ENCODE measurements at regions not wholly inside any gene's neighbourhood (a gene's known extent, or its start where the extent isn't known, plus 50 kb on each side); places are given as distances from the start of the nearest gene placed in this dataset.

DNA sequence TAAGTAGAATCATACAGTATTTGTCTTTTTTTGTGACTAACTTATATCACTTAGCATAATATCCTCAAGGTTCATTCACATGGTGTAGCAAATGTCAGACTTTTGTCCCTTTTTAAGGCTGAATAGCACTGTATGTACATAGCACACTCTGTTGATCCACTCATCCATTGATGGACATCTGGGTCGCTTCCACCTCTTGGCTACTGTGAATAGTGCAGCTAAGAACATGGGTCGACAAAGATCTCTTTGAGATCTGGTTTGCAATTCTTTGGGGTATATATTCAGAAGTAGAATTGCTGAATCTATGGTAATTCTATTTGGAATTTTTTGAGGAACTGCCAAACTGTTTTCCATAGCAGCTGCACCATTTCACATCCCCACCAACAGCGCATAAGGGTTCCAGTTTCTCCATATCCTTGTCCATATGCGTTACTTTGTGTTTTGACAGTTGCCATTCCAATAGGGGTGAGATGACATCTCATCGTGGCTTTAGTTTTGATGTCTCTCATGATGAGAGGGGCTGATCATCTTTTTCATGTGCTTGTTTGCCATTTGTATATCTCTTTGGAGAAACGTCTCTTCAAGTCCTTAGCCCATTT, 73.9 kb downstream of the GLRX5 start:
- Mint-ChIP-seq H3K4me1 (ENCODE audit: insufficient read depth, unreplicated experiment) (no peaks in the 10 kb centered on the region), H3K36me3 (ENCODE audit: insufficient read depth, unreplicated experiment) (no peaks in the 10 kb centered on the region), H3K4me3 (ENCODE audit: unreplicated experiment) (no peak overlapping the region), H3K9me3 (ENCODE audit: unreplicated experiment) (no peaks in the 10 kb centered on the region), H3K27me3 (ENCODE audit: insufficient read depth, unreplicated experiment) (peaks cover 77% of the 10 kb centered on the region), H3K27ac (ENCODE audit: low read depth, unreplicated experiment) (no peak overlapping the region)
- no TSS peak for BruUV-seq (replicated peaks)
- POLR2A ChIA-PET: no interaction called here
- DNase-seq (ENCODE audit: unreplicated experiment): no peak
- intact Hi-C loops (cut with micrococcal nuclease): loop anchor here (1.0 to 2.0 kb wide), 3 partner anchors 48 to 386 kb away; no protein-coding TSS in a partner anchor
- CTCF ChIA-PET: interaction anchor here (0.6 to 3.3 kb wide), 8 partner anchors 44 to 1140 kb away, joined by 3 to 27 read pairs (median 3); no protein-coding TSS in a partner anchor
- TF ChIP-seq, protein P1, sequence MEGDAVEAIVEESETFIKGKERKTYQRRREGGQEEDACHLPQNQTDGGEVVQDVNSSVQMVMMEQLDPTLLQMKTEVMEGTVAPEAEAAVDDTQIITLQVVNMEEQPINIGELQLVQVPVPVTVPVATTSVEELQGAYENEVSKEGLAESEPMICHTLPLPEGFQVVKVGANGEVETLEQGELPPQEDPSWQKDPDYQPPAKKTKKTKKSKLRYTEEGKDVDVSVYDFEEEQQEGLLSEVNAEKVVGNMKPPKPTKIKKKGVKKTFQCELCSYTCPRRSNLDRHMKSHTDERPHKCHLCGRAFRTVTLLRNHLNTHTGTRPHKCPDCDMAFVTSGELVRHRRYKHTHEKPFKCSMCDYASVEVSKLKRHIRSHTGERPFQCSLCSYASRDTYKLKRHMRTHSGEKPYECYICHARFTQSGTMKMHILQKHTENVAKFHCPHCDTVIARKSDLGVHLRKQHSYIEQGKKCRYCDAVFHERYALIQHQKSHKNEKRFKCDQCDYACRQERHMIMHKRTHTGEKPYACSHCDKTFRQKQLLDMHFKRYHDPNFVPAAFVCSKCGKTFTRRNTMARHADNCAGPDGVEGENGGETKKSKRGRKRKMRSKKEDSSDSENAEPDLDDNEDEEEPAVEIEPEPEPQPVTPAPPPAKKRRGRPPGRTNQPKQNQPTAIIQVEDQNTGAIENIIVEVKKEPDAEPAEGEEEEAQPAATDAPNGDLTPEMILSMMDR (IDR thresholded peaks at IDR 0.05; ENCODE audit: unreplicated experiment): no peak

DNA sequence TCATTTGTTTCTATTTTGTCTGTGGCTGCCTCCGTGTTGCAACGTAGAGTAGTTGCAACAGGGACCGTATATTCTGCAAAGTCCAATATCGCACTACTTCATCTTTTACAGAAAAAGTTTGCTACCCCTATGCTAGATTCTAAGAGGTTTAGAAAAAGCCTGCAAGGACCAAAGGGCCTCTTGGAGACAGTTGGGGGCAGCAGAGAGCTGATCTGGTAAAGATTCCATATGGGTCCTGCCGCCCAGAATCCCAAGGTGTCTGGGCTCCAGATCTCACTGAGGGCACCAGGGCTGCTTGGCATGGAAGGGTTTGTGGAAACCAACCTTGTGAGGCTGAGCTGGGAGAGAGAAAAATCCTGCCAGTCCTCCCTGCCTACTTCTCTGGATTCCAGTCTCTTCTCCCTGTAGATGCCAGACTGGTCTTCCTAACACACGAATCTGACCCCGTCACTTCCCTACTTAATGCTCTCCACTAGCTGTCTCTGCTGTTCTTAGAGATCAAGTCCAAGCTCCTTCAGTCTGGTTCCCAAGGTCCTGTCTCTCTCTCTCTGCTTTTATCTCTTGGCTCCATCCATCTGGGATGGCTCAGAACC, 74.6 kb downstream of the GLRX5 start:
- ChIA-PET POLR2A (no interaction called here), CTCF (interaction anchor here (0.6 to 3.4 kb wide), 12 partner anchors 47 to 386 kb away, joined by 3 to 36 read pairs (median 4); no protein-coding TSS in a partner anchor)
- no TSS peak for BruUV-seq (replicated peaks)
- Mint-ChIP-seq H3K4me1 (ENCODE audit: insufficient read depth, unreplicated experiment) (no peaks in the 10 kb centered on the region), H3K27ac (ENCODE audit: low read depth, unreplicated experiment) (no peak overlapping the region), H3K36me3 (ENCODE audit: insufficient read depth, unreplicated experiment) (no peaks in the 10 kb centered on the region), H3K9me3 (ENCODE audit: unreplicated experiment) (no peaks in the 10 kb centered on the region), H3K4me3 (ENCODE audit: unreplicated experiment) (no peak overlapping the region), H3K27me3 (ENCODE audit: insufficient read depth, unreplicated experiment) (peaks cover 84% of the 10 kb centered on the region)
- DNase-seq (ENCODE audit: unreplicated experiment): peak; percentile 70
- intact Hi-C loops (cut with micrococcal nuclease): loop anchor here (1.0 to 2.0 kb wide), 3 partner anchors 49 to 385 kb away; no protein-coding TSS in a partner anchor
- TF ChIP-seq, protein P1 (IDR thresholded peaks at IDR 0.05; ENCODE audit: unreplicated experiment): peak; percentile 77

DNA sequence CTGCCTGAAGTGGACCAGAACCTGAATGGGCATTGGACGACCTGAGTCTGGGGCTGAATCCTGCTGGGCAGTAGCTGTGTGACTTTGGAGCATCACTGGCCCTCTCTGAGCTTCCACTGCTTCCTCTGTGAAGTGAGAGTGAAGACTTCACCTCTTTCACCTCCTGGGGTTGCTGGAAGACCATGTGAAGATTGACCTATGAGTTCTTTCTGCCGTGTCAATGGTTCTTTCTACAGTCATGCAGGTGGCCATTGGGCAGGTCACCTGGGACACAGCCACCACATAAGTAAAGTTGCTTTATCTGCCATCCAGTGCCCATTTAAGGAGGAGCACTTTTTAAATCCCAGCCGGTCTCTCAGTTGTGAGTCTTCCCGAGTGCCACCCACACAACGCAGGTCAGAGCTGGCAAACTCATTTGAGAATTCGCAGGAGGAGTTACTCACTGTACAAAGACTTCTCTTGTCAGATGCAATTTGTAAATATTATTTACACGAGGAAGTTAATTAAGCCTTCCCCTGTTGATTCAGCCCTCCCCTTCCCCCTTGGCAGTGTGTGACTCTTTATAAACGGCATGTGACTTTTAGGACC, 74.8 kb upstream of the TCL1B start:
- CTCF ChIA-PET: interaction anchor here (0.5 to 3.4 kb wide), 5 partner anchors 50 to 383 kb away, joined by 3 to 36 read pairs (median 3); no protein-coding TSS in a partner anchor
- intact Hi-C loops (cut with micrococcal nuclease): no loop called here
- Mint-ChIP-seq H3K27ac (ENCODE audit: low read depth, unreplicated experiment) (no peak overlapping the region), H3K4me1 (ENCODE audit: insufficient read depth, unreplicated experiment) (no peaks in the 10 kb centered on the region), H3K36me3 (ENCODE audit: insufficient read depth, unreplicated experiment) (no peaks in the 10 kb centered on the region), H3K27me3 (ENCODE audit: insufficient read depth, unreplicated experiment) (peaks cover 93% of the 10 kb centered on the region), H3K9me3 (ENCODE audit: unreplicated experiment) (no peaks in the 10 kb centered on the region), H3K4me3 (ENCODE audit: unreplicated experiment) (no peak overlapping the region)
- POLR2A ChIA-PET: no interaction called here
- no TSS peak for BruUV-seq (replicated peaks)
- TF ChIP-seq, protein P1 (IDR thresholded peaks at IDR 0.05; ENCODE audit: unreplicated experiment): no peak
- no peak for DNase-seq (ENCODE audit: unreplicated experiment)

DNA sequence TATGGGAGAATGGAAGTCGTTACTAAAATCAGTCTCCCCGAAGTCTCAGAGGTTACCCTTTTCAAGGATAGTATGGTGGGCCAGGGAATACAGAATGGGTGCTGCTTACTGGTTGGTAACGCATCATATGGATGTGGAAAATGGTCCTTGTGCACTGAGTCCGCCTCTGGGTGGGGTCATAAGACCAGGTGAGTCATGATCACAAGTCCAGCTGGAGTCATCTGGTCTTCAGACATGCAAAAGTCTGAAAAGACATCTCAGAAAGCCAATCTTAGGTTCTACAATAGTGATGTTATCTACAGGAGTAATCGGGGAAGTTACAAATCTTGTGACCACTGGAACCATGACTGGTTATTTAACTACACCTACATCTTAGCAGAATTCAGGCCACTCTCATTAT, 71.9 kb upstream of the TCL1B start:
- Mint-ChIP-seq H3K27me3 (ENCODE audit: insufficient read depth, unreplicated experiment) (peaks cover 94% of the 10 kb centered on the region), H3K4me1 (ENCODE audit: insufficient read depth, unreplicated experiment) (no peaks in the 10 kb centered on the region), H3K27ac (ENCODE audit: low read depth, unreplicated experiment) (no peak overlapping the region), H3K4me3 (ENCODE audit: unreplicated experiment) (no peak overlapping the region), H3K36me3 (ENCODE audit: insufficient read depth, unreplicated experiment) (no peaks in the 10 kb centered on the region), H3K9me3 (ENCODE audit: unreplicated experiment) (no peaks in the 10 kb centered on the region)
- POLR2A ChIA-PET: no interaction called here
- intact Hi-C loops (cut with micrococcal nuclease): no loop called here
- TF ChIP-seq, protein P1 (IDR thresholded peaks at IDR 0.05; ENCODE audit: unreplicated experiment): no peak
- CTCF ChIA-PET: interaction anchor here (0.6 to 0.9 kb wide), 3 partner anchors 55 to 1730 kb away, joined by 3 to 7 read pairs (median 4); no protein-coding TSS in a partner anchor
- BruUV-seq (replicated peaks): no TSS peak
- no peak for DNase-seq (ENCODE audit: unreplicated experiment)

Measured in MCF 10A (cell line).